Liver (tissue), 8 donors: ENCODE measurements at regions not wholly inside any gene's neighbourhood (a gene's known extent, or its start where the extent isn't known, plus 50 kb on each side); places are given as distances from the start of the nearest gene placed in this dataset.

Experiments
- DNase-seq: peaks from one replicate; pipeline ENCODE4 v3.0.0-alpha.2; 2017; ENCODE audit warnings: low spot score
- H3K27ac ChIP-seq, 2 donors: one replicate each; pipeline ENCODE4 v1.7.0; 2013; ENCODE audit warnings: inconsistent platforms in 2 of 2, low read length in 2 of 2, control low read depth in 1 of 2, low read depth in 1 of 2, mild to moderate bottlenecking in 1 of 2
- H3K27me3 ChIP-seq, 4 donors: one replicate each; pipeline versions ENCODE4 v1.6.1 to v1.7.0; 2013; ENCODE audit warnings: low read length in 3 of 4, inconsistent platforms in 1 of 4, mild to moderate bottlenecking in 1 of 4, moderate library complexity in 1 of 4; ENCODE audit not compliant: control insufficient read depth in 4 of 4, insufficient read depth in 4 of 4
- H3K36me3 ChIP-seq, 4 donors: one replicate each; pipeline versions ENCODE4 v1.6.1 to v1.7.0; 2013; ENCODE audit warnings: low read length in 3 of 4, mild to moderate bottlenecking in 3 of 4, low read depth in 1 of 4, moderate library complexity in 1 of 4; ENCODE audit not compliant: control insufficient read depth in 4 of 4, insufficient read depth in 3 of 4
- H3K4me1 ChIP-seq, 4 donors: one replicate each; pipeline versions ENCODE4 v1.6.1 to v1.7.0; 2013; ENCODE audit warnings: low read length in 3 of 4, mild to moderate bottlenecking in 3 of 4, moderate library complexity in 1 of 4; ENCODE audit not compliant: control insufficient read depth in 4 of 4, insufficient read depth in 4 of 4
- H3K4me3 ChIP-seq, 3 donors: one replicate each; pipeline versions ENCODE4 v1.6.1 to v1.7.0; 2013; ENCODE audit warnings: low read length in 3 of 3, control low read depth in 1 of 3, low read depth in 1 of 3, mild to moderate bottlenecking in 1 of 3
- H3K9ac ChIP-seq, 2 donors: one replicate each; pipeline ENCODE4 v1.7.0; 2013; ENCODE audit warnings: low read length in 2 of 2, mild to moderate bottlenecking in 2 of 2, moderate library complexity in 2 of 2, control low read depth in 1 of 2, low read depth in 1 of 2
- H3K9me3 ChIP-seq, 4 donors: one replicate each; pipeline versions ENCODE4 v1.6.1 to v1.7.0; 2013; ENCODE audit warnings: low read length in 3 of 4; ENCODE audit not compliant: control insufficient read depth in 4 of 4
- CTCF ChIP-seq: fragments of 150-350 bp; IDR thresholded peaks from 2 replicates; pipeline ENCODE4 v1.5.1; 2017; ENCODE audit warnings: improper control_type of control experiment, low read depth, low read length; ENCODE audit not compliant: missing input control
- FOXA1 ChIP-seq: IDR thresholded peaks from 2 replicates; pipeline ENCODE4 v1.6.1; 2016; ENCODE audit warnings: antibody characterized with exemption
- FOXA2 ChIP-seq: IDR thresholded peaks from 2 replicates; pipeline ENCODE4 v1.6.1; 2016; ENCODE audit warnings: antibody characterized with exemption
- GABPA ChIP-seq, 2 donors: IDR thresholded peaks in 1 of 2; conservative IDR thresholded peaks in 1 of 2; 2 replicates each; pipeline ENCODE4 v1.6.1; 2016; ENCODE audit warnings: antibody characterized with exemption in 2 of 2, mild to moderate bottlenecking in 1 of 2, moderate library complexity in 1 of 2
- HNF4A ChIP-seq, 2 donors: conservative IDR thresholded peaks; 2 replicates each; pipeline ENCODE4 v1.6.1; 2016; ENCODE audit warnings: antibody characterized with exemption in 2 of 2, mild to moderate bottlenecking in 2 of 2
- HNF4G ChIP-seq: IDR thresholded peaks from 2 replicates; pipeline ENCODE4 v1.6.1; 2016; ENCODE audit warnings: antibody characterized with exemption
- JUND ChIP-seq, 2 donors: IDR thresholded peaks; 2 replicates each; pipeline ENCODE4 v1.6.1; 2016; ENCODE audit warnings: antibody characterized with exemption in 2 of 2
- NR2F2 ChIP-seq: IDR thresholded peaks from 2 replicates; pipeline ENCODE4 v1.6.1; 2016; ENCODE audit warnings: antibody characterized with exemption
- RAD21 ChIP-seq, 2 donors: IDR thresholded peaks; 2 replicates each; pipeline ENCODE4 v1.6.1; 2016; ENCODE audit warnings: antibody characterized with exemption in 2 of 2, mild to moderate bottlenecking in 2 of 2
- RXRA ChIP-seq, 2 donors: IDR thresholded peaks; 2 replicates each; pipeline ENCODE4 v1.6.1; 2017 to 2018; ENCODE audit warnings: antibody characterized with exemption in 2 of 2, mild to moderate bottlenecking in 1 of 2
- YY1 ChIP-seq: IDR thresholded peaks from 2 replicates; pipeline ENCODE4 v1.6.1; 2016; ENCODE audit warnings: antibody characterized with exemption, mild to moderate bottlenecking
- WGBS: extraction: QIAGEN DNeasy Blood & Tissue Kit; methylation state at CpG from one replicate; pipeline ENCODE4 v1.1.7; 2013; 5-methylcytosine and 5-hydroxymethylcytosine counted together
- TF ChIP-seq, protein P1 (sequence below): IDR thresholded peaks from 2 replicates; pipeline ENCODE4 v1.6.1; 2016; ENCODE audit warnings: antibody characterized with exemption
- TF ChIP-seq, protein P2 (sequence below): IDR thresholded peaks from 2 replicates; pipeline ENCODE4 v1.6.1; 2016; ENCODE audit warnings: antibody characterized with exemption
- TF ChIP-seq, protein P3 (sequence below): IDR thresholded peaks from 2 replicates; pipeline ENCODE4 v1.6.1; 2016; ENCODE audit warnings: antibody characterized with exemption
- donor health status: healthy.
- donor health status: healthy.
- donor health status: healthy.
- donor health status: healthy.
- donor health status: healthy.

- Histone ChIP-seq H3K36me3 (no peaks in the 10 kb centered on the region), H3K27ac (no peak overlapping the region), H3K4me3 (no peak overlapping the region), H3K27me3 (no peaks in the 10 kb centered on the region), H3K9me3 (no peaks in the 10 kb centered on the region), H3K9ac (no peak overlapping the region), H3K4me1 (no peaks in the 10 kb centered on the region)
- DNase-seq, result no peak
- 94% methylated on average over 2 of the region's 2 CpGs for WGBS
- TF ChIP-seq, protein P1, sequence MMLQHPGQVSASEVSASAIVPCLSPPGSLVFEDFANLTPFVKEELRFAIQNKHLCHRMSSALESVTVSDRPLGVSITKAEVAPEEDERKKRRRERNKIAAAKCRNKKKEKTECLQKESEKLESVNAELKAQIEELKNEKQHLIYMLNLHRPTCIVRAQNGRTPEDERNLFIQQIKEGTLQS, result no peak
- TF ChIP-seq HNF4G, result no peak
- TF ChIP-seq FOXA2, result no peak
- TF ChIP-seq JUND (IDR thresholded peaks at IDR 0.05), result no peak
Observed at GRCh38 chr1:56359056-56359455, 220.3 kb downstream of the PLPP3 start.

- TF ChIP-seq FOXA2 (no peak), HNF4G (no peak), YY1 (no peak), NR2F2 (no peak), HNF4A (conservative IDR thresholded peaks at IDR 0.05) (no peak), CTCF (no peak), RAD21 (IDR thresholded peaks at IDR 0.05) (no peak), GABPA (IDR thresholded peaks at IDR 0.05 in 1 of 2, conservative IDR thresholded peaks at IDR 0.05 in 1 of 2) (no peak), FOXA1 (no peak)
- TF ChIP-seq, protein P2, sequence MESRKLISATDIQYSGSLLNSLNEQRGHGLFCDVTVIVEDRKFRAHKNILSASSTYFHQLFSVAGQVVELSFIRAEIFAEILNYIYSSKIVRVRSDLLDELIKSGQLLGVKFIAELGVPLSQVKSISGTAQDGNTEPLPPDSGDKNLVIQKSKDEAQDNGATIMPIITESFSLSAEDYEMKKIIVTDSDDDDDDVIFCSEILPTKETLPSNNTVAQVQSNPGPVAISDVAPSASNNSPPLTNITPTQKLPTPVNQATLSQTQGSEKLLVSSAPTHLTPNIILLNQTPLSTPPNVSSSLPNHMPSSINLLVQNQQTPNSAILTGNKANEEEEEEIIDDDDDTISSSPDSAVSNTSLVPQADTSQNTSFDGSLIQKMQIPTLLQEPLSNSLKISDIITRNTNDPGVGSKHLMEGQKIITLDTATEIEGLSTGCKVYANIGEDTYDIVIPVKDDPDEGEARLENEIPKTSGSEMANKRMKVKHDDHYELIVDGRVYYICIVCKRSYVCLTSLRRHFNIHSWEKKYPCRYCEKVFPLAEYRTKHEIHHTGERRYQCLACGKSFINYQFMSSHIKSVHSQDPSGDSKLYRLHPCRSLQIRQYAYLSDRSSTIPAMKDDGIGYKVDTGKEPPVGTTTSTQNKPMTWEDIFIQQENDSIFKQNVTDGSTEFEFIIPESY, result no peak
- TF ChIP-seq, protein P3, sequence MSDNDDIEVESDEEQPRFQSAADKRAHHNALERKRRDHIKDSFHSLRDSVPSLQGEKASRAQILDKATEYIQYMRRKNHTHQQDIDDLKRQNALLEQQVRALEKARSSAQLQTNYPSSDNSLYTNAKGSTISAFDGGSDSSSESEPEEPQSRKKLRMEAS, result no peak
- H3K27me3 ChIP-seq, result no peaks in the 10 kb centered on the region
- DNase-seq, result no peak
- H3K4me3 ChIP-seq, result no peak overlapping the region
- H3K9me3 ChIP-seq, result no peaks in the 10 kb centered on the region
- 76% methylated on average over 3 of the region's 3 CpGs for WGBS
- no peaks in the 10 kb centered on the region for H3K36me3 ChIP-seq
- no peak overlapping the region for H3K27ac ChIP-seq
- H3K4me1 ChIP-seq, result no peaks in the 10 kb centered on the region
- no peak overlapping the region for H3K9ac ChIP-seq
Observed at GRCh38 chr1:56357927-56358690, 221.3 kb downstream of the PLPP3 start.

GRCh38 chr1:56356376-56356990, 222.9 kb downstream of the PLPP3 start:
- Histone ChIP-seq H3K36me3 (no peaks in the 10 kb centered on the region), H3K9ac (no peak overlapping the region), H3K4me3 (no peak overlapping the region), H3K27ac (no peak overlapping the region), H3K9me3 (no peaks in the 10 kb centered on the region), H3K4me1 (no peaks in the 10 kb centered on the region), H3K27me3 (no peaks in the 10 kb centered on the region)
- DNase-seq, result no peak
- TF ChIP-seq, protein P2, result no peak
- TF ChIP-seq CTCF (no peak), RXRA (IDR thresholded peaks at IDR 0.05) (no peak)
- TF ChIP-seq, protein P1, result no peak
- TF ChIP-seq, protein P3, result no peak
- WGBS, result 96% methylated on average over 11 of the region's 11 CpGs
